A673 (cell line): ENCODE measurements at regions not wholly inside any gene's neighbourhood (a gene's known extent, or its start where the extent isn't known, plus 50 kb on each side); places are given as distances from the start of the nearest gene placed in this dataset.

Experiments used
- BruUV-seq: library from RNA; stranded (reverse); fragments of 400-500 nt; replicated peaks from 2 replicates; lab custom pipeline; 2021; lab: Mats Ljungman, UMichigan
- CTCF ChIA-PET: fragments of 300-600 bp; sonication (Branson Sonifier 250); formaldehyde crosslinking; loops from one replicate; lab custom pipeline; 2022; ENCODE audit warnings: antibody characterized with exemption; lab: Charles Lee
- POLR2A ChIA-PET: fragments of 300-600 bp; sonication (Branson Sonifier 250); formaldehyde crosslinking; loops from one replicate; lab custom pipeline; 2022; ENCODE audit warnings: antibody characterized with exemption; ENCODE audit not compliant: low non-redundant PET; lab: Charles Lee
- DNase-seq: peaks from one replicate; pipeline ENCODE4 v3.0.0-alpha.2; 2015; ENCODE audit warnings: low spot score
- H3K27ac ChIP-seq: fragments of 200-600 bp; sonication (generic); 2 replicates; pipeline ENCODE4 v1.5.1; 2016; ENCODE audit warnings: mixed run types, low read depth, mild to moderate bottlenecking, mixed read lengths, antibody characterized with exemption, low read length; ENCODE audit not compliant: poor library complexity, severe bottlenecking
- H3K27me3 ChIP-seq: fragments of 200-600 bp; sonication (generic); replicated peaks from 2 replicates; pipeline ENCODE4 v1.6.1; 2017; ENCODE audit warnings: mixed run types, low read depth, mild to moderate bottlenecking, mixed read lengths, antibody characterized with exemption, low read length; ENCODE audit not compliant: insufficient read depth, poor library complexity
- H3K36me3 ChIP-seq: fragments of 200-600 bp; sonication (generic); 2 replicates; pipeline ENCODE4 v1.6.1; 2016; ENCODE audit warnings: mixed run types, mild to moderate bottlenecking, mixed read lengths, antibody characterized with exemption, low read length; ENCODE audit not compliant: insufficient read depth, poor library complexity, severe bottlenecking
- H3K4me1 ChIP-seq: fragments of 200-600 bp; sonication (generic); 2 replicates; pipeline ENCODE4 v1.6.1; 2017; ENCODE audit warnings: mixed run types, mild to moderate bottlenecking, mixed read lengths, antibody characterized with exemption, low read length; ENCODE audit not compliant: insufficient read depth, poor library complexity, severe bottlenecking
- H3K4me3 ChIP-seq: fragments of 200-600 bp; sonication (generic); 2 replicates; pipeline ENCODE4 v1.5.1; 2016; ENCODE audit warnings: low read depth, mixed run types, mild to moderate bottlenecking, mixed read lengths, low read length; ENCODE audit not compliant: poor library complexity, severe bottlenecking
- H3K9me3 ChIP-seq: fragments of 200-600 bp; sonication (generic); 2 replicates; pipeline ENCODE4 v1.6.1; 2016; ENCODE audit warnings: mixed run types, low read depth, mild to moderate bottlenecking, mixed read lengths, antibody characterized with exemption, low read length; ENCODE audit not compliant: poor library complexity, severe bottlenecking
- EZH2 ChIP-seq: fragments of 200-600 bp; sonication (generic); IDR thresholded peaks from 2 replicates; pipeline ENCODE4 v1.6.1; 2017; ENCODE audit warnings: borderline replicate concordance, low read depth, mild to moderate bottlenecking, mixed read lengths, antibody characterized with exemption, low read length; ENCODE audit not compliant: poor library complexity, severe bottlenecking
- intact Hi-C: fragments of 100-400 bp; cut with micrococcal nuclease; formaldehyde crosslinking; loops from one replicate; pipeline ENCODE4 v1.10.0; 2022; ENCODE audit not compliant: unreplicated experiment
- TF ChIP-seq, protein P1 (sequence below): fragments of 300-800, 200-600 bp; sonication (generic); conservative IDR thresholded peaks from 2 replicates; pipeline ENCODE4 v1.5.1; 2017; ENCODE audit warnings: low read depth, mild to moderate bottlenecking, antibody characterized with exemption, low read length, moderate library complexity, mixed read lengths

DNA sequence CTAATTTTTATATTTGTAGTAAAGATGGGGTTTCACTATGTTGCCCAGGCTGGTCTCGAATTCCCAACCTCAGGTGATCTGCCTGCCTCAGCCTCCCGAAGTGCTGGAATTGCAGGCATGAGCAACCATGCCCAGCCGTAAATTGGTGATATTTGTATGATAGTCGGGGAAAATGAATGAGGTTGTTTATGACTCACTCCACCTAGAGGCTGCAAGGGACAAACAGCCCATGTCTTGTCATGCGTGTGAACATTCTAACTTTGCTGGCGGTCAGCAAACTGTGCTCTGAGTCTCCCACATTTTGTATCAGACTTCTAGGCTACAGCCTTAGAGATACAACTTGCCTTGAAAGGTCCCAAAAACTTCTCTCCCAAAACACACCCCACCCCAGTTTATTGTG lies 133.5 kb upstream of the DTNA start:
- intact Hi-C loops, result no loop called here
- H3K9me3 ChIP-seq, result no peaks in the 10 kb centered on the region
- ChIA-PET POLR2A (no interaction called here), CTCF (no interaction called here)
- no TSS peak for BruUV-seq
- no peak for DNase-seq
- H3K4me3 ChIP-seq, result no peak overlapping the region
- H3K27me3 ChIP-seq, result no peaks in the 10 kb centered on the region
- no peak overlapping the region for H3K27ac ChIP-seq
- TF ChIP-seq, protein P1, sequence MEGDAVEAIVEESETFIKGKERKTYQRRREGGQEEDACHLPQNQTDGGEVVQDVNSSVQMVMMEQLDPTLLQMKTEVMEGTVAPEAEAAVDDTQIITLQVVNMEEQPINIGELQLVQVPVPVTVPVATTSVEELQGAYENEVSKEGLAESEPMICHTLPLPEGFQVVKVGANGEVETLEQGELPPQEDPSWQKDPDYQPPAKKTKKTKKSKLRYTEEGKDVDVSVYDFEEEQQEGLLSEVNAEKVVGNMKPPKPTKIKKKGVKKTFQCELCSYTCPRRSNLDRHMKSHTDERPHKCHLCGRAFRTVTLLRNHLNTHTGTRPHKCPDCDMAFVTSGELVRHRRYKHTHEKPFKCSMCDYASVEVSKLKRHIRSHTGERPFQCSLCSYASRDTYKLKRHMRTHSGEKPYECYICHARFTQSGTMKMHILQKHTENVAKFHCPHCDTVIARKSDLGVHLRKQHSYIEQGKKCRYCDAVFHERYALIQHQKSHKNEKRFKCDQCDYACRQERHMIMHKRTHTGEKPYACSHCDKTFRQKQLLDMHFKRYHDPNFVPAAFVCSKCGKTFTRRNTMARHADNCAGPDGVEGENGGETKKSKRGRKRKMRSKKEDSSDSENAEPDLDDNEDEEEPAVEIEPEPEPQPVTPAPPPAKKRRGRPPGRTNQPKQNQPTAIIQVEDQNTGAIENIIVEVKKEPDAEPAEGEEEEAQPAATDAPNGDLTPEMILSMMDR, result 0 out of 2 replicates have a peak, but pooled peaks have one; percentile 16
- TF ChIP-seq EZH2, result no peak
- H3K36me3 ChIP-seq, result no peaks in the 10 kb centered on the region
- no peaks in the 10 kb centered on the region for H3K4me1 ChIP-seq

DNA sequence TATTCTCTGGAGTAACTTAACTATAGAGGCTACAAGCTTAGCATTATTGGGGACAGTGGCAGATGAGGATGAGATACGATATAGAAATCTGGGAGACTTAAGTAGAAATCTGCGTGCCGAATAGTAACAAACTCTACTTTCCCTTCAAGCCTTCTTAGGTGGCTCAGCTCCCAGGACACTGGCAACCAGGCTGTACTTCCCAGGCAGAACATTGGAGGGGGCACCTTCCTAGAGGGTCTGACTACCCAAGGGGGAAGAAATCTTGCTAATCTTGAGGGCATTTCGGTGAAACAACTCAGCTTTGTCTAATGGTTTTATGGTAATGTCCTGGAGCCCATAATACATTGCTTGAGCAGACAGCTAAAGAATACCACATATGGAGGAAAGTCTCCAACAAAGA lies 126.2 kb upstream of the DTNA start:
- ChIA-PET POLR2A (no interaction called here), CTCF (interaction anchor here (1.6 kb wide), 1 partner anchor 78 kb away, joined by 3 read pairs; no protein-coding TSS in a partner anchor)
- TF ChIP-seq, protein P1, result no peak
- TF ChIP-seq EZH2, result no peak
- Histone ChIP-seq H3K4me1 (no peaks in the 10 kb centered on the region), H3K4me3 (no peak overlapping the region), H3K27ac (no peak overlapping the region), H3K9me3 (no peaks in the 10 kb centered on the region), H3K36me3 (no peaks in the 10 kb centered on the region), H3K27me3 (peaks cover 3% of the 10 kb centered on the region)
- no peak for DNase-seq
- no TSS peak for BruUV-seq
- intact Hi-C loops, result no loop called here

DNA sequence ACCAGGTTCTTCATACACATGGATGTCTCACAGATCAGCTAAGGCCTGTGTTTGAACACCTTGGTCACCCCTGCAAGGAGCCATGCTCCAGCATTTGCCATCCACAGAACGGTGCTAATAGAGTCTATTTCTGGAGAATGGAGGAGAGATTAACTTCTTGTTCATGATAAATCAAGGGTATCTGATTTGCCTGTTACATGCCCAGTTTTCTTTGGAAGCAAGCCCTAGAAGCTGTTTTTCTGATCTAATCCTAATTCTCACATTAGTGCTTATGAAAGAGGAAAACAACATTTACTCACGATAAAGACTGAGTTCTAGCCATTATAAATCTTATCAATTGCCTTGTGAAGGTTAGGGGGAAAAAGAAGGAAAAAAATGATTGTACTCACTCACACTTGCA lies 119.6 kb upstream of the DTNA start:
- no peak overlapping the region for H3K27ac ChIP-seq
- H3K4me1 ChIP-seq, result no peaks in the 10 kb centered on the region
- no peaks in the 10 kb centered on the region for H3K27me3 ChIP-seq
- no peak for DNase-seq
- H3K4me3 ChIP-seq, result no peak overlapping the region
- TF ChIP-seq, protein P1, result no peak
- TF ChIP-seq EZH2, result no peak
- ChIA-PET CTCF (no interaction called here), POLR2A (no interaction called here)
- BruUV-seq, result no TSS peak
- no peaks in the 10 kb centered on the region for H3K9me3 ChIP-seq
- intact Hi-C loops, result no loop called here
- no peaks in the 10 kb centered on the region for H3K36me3 ChIP-seq
